Colonic mucosa (tissue), 4 donors: ENCODE measurements at regions not wholly inside any gene's neighbourhood (a gene's known extent, or its start where the extent isn't known, plus 50 kb on each side); places are given as distances from the start of the nearest gene placed in this dataset.
"Not testable (repeated sequence)": the region's sequence is repeated elsewhere in the genome, so short reads cannot be mapped to it uniquely, and the experiment has no call there.

ENCODE experiments used
- DNase-seq: peaks from one replicate; pipeline ENCODE4 v3.0.0-alpha.2; 2020
- H3K27ac ChIP-seq: fragments of 200-600 bp; one replicate; pipeline ENCODE4 v1.8.0; 2021
- H3K27me3 ChIP-seq: fragments of 200-600 bp; one replicate; pipeline ENCODE4 v1.8.0; 2021
- H3K36me3 ChIP-seq: fragments of 200-600 bp; one replicate; pipeline ENCODE4 v1.8.0; 2021
- H3K4me1 ChIP-seq: fragments of 200-600 bp; one replicate; pipeline ENCODE4 v1.8.0; 2021; ENCODE audit warnings: mild to moderate bottlenecking
- H3K4me3 ChIP-seq: fragments of 200-600 bp; one replicate; pipeline ENCODE4 v1.8.0; 2021
- H3K9ac ChIP-seq, 2 donors: one replicate each; pipeline ENCODE4 v1.7.0; 2013; ENCODE audit warnings: control low read depth in 2 of 2, low read depth in 2 of 2, low read length in 2 of 2
- H3K9me3 ChIP-seq: fragments of 200-600 bp; one replicate; pipeline ENCODE4 v1.8.0; 2021
- intact Hi-C: fragments of 100-400 bp; cut with DNase I; formaldehyde crosslinking; loops from one replicate; pipeline ENCODE4 v1.14.1; 2022
- TF ChIP-seq, protein P1 (sequence below): fragments of 200-600 bp; IDR thresholded peaks from one replicate; pipeline ENCODE4 v1.8.0; 2022; ENCODE audit warnings: antibody characterized with exemption, mild to moderate bottlenecking
- donor health status: healthy.
- donor health status: DM: no; HTN: no; CAD: no.
- donor health status: DM: no; HTN: no; CAD: no.

DNA sequence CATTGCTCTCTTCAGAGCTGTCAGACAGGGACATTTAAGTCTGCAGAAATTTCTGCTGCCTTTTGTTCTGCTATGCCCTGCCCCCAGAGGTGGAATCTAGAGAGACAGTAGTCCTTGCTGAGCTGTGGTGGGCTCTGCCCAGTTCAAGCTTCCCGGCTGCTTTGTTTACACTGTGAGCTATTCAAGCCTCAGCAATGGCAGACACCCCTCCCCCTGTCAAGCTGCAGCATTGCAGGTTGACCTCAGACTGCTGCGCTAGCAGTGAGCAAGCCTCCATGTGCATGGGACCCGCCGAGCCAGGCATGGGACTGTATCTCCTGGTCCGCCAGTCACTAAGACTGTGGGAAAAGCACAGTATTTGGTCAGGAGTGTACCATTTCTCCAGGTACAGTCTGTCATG is 53.6 kb upstream of the MAPK10 start:
- H3K27me3 ChIP-seq, H3K9me3 ChIP-seq, DNase-seq, H3K4me1 ChIP-seq, H3K27ac ChIP-seq, H3K36me3 ChIP-seq, H3K4me3 ChIP-seq, H3K9ac ChIP-seq, intact Hi-C loops: not testable (repeated sequence)

DNA sequence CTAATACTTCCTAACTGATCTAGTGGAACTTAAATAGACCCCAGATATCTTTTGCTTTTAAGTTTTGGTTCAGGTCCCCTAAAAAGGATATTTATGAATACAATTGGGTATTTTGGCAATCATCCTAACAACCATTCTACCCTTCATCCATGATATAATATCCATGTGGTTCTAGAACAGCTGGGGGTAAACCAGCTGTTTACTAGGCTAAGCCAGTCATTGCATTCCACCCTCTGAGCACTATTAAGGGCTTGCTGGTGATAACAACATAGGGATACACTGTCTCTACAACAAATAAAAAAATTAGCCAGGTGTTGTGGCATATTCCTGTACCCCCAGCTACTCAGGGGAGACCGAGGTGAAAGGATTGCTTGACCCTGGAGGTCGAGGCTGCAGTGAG is 54.8 kb upstream of the MAPK10 start:
- H3K36me3 ChIP-seq = no peaks in the 10 kb centered on the region
- no peak overlapping the region for H3K9ac ChIP-seq
- no peak for DNase-seq
- TF ChIP-seq, protein P1, sequence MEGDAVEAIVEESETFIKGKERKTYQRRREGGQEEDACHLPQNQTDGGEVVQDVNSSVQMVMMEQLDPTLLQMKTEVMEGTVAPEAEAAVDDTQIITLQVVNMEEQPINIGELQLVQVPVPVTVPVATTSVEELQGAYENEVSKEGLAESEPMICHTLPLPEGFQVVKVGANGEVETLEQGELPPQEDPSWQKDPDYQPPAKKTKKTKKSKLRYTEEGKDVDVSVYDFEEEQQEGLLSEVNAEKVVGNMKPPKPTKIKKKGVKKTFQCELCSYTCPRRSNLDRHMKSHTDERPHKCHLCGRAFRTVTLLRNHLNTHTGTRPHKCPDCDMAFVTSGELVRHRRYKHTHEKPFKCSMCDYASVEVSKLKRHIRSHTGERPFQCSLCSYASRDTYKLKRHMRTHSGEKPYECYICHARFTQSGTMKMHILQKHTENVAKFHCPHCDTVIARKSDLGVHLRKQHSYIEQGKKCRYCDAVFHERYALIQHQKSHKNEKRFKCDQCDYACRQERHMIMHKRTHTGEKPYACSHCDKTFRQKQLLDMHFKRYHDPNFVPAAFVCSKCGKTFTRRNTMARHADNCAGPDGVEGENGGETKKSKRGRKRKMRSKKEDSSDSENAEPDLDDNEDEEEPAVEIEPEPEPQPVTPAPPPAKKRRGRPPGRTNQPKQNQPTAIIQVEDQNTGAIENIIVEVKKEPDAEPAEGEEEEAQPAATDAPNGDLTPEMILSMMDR = no peak
- no peak overlapping the region for H3K27ac ChIP-seq
- H3K4me1 ChIP-seq = no peaks in the 10 kb centered on the region
- H3K4me3 ChIP-seq = no peak overlapping the region
- no peaks in the 10 kb centered on the region for H3K9me3 ChIP-seq
- no peaks in the 10 kb centered on the region for H3K27me3 ChIP-seq
- intact Hi-C loops = no loop called here

GRCh38 chr4:86416081-86416480 is 56.2 kb upstream of the MAPK10 start:
- Histone ChIP-seq H3K4me3 (no peak overlapping the region), H3K27me3 (no peaks in the 10 kb centered on the region), H3K4me1 (no peaks in the 10 kb centered on the region), H3K27ac (no peak overlapping the region), H3K9ac (no peak overlapping the region), H3K36me3 (no peaks in the 10 kb centered on the region), H3K9me3 (no peaks in the 10 kb centered on the region)
- intact Hi-C loops = no loop called here
- no peak for DNase-seq
- TF ChIP-seq, protein P1 = no peak

GRCh38 chr4:86421461-86421860 is 61.6 kb upstream of the MAPK10 start:
- no peak for DNase-seq
- no peak overlapping the region for H3K27ac ChIP-seq
- no peaks in the 10 kb centered on the region for H3K4me1 ChIP-seq
- intact Hi-C loops = no loop called here
- no peaks in the 10 kb centered on the region for H3K36me3 ChIP-seq
- H3K9me3 ChIP-seq = no peaks in the 10 kb centered on the region
- no peak overlapping the region for H3K9ac ChIP-seq
- TF ChIP-seq, protein P1 = no peak
- no peaks in the 10 kb centered on the region for H3K27me3 ChIP-seq
- no peak overlapping the region for H3K4me3 ChIP-seq

- H3K27me3 ChIP-seq = no peaks in the 10 kb centered on the region
- no peak overlapping the region for H3K4me3 ChIP-seq
- no peaks in the 10 kb centered on the region for H3K9me3 ChIP-seq
- no peaks in the 10 kb centered on the region for H3K36me3 ChIP-seq
- no peak overlapping the region for H3K27ac ChIP-seq
- DNase-seq = no peak
- H3K9ac ChIP-seq = no peak overlapping the region
- no peaks in the 10 kb centered on the region for H3K4me1 ChIP-seq
- intact Hi-C loops = no loop called here
- TF ChIP-seq, protein P1 = no peak
Observed at GRCh38 chr4:86431543-86432116, 71.8 kb upstream of the MAPK10 start.

DNA sequence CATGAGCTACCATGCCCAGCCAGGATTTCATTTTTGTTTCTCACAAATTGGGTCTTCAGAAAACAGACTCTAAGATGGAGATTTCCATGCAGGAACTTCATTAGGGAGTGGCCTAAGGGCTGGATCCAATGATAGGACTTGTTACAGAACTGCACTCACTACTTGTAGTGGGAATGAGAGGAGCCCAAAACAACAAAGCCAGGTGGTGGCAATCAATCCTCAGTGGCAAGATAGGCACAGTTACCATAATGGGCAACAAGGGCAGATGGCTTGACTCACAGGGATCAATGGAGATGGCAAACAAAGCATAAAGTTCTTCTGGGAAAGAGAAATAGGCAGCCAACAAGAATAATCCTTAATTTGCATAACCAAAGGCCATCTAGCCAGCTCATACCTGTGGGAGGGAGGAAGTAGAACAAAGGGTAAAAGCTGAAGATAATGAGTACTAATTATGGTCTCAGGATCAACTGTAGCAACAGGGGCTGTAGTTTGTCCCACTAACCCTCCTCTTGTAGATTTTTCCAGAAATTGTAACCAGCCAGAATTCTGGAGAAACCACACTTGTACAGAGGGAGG is 72.8 kb upstream of the MAPK10 start:
- H3K9ac ChIP-seq = no peak overlapping the region
- TF ChIP-seq, protein P1 = no peak
- intact Hi-C loops = no loop called here
- no peak for DNase-seq
- no peak overlapping the region for H3K27ac ChIP-seq
- no peaks in the 10 kb centered on the region for H3K36me3 ChIP-seq
- H3K4me3 ChIP-seq = no peak overlapping the region
- no peaks in the 10 kb centered on the region for H3K27me3 ChIP-seq
- no peaks in the 10 kb centered on the region for H3K4me1 ChIP-seq
- H3K9me3 ChIP-seq = no peaks in the 10 kb centered on the region
